ENCODE measurements at regions not wholly inside any gene's neighbourhood (a gene's known extent, or its start where the extent isn't known, plus 50 kb on each side); places are given as distances from the start of the nearest gene placed in this dataset.

GRCh38 chr14:53788566-53788965, 168.1 kb downstream of the BMP4 start:
- no peak for TF ChIP-seq CTCF (IDR thresholded peaks at IDR 0.05)
- TF ChIP-seq POLR2A (IDR thresholded peaks at IDR 0.05): no peak
